Endothelial cell (in vitro differentiated cells): ENCODE measurements at regions not wholly inside any gene's neighbourhood (a gene's known extent, or its start where the extent isn't known, plus 50 kb on each side); places are given as distances from the start of the nearest gene placed in this dataset.

Source experiments
- DNase-seq: peaks from one replicate; pipeline ENCODE4 v3.0.0; 2021; ENCODE audit warnings: low spot score
- H3K27ac Mint-ChIP-seq: one replicate; pipeline ENCODE4 v1.8.0; 2021; ENCODE audit warnings: mixed read lengths, inconsistent platforms; ENCODE audit not compliant: unreplicated experiment
- H3K27me3 Mint-ChIP-seq: one replicate; pipeline ENCODE4 v1.8.0; 2021; ENCODE audit warnings: mild to moderate bottlenecking, moderate library complexity, mixed read lengths, inconsistent platforms; ENCODE audit not compliant: unreplicated experiment
- H3K36me3 Mint-ChIP-seq: one replicate; pipeline ENCODE4 v1.8.0; 2021; ENCODE audit warnings: mild to moderate bottlenecking, low read depth, mixed read lengths, inconsistent platforms; ENCODE audit not compliant: unreplicated experiment
- H3K4me1 Mint-ChIP-seq: one replicate; pipeline ENCODE4 v1.8.0; 2021; ENCODE audit warnings: mild to moderate bottlenecking, mixed read lengths, inconsistent platforms; ENCODE audit not compliant: unreplicated experiment
- H3K4me3 Mint-ChIP-seq: one replicate; pipeline ENCODE4 v1.8.0; 2021; ENCODE audit warnings: mild to moderate bottlenecking, mixed read lengths, inconsistent platforms; ENCODE audit not compliant: unreplicated experiment
- H3K9me3 Mint-ChIP-seq: one replicate; pipeline ENCODE4 v1.8.0; 2021; ENCODE audit warnings: mixed read lengths, inconsistent platforms; ENCODE audit not compliant: unreplicated experiment
- CTCF ChIP-seq: fragments of 200-600 bp; sonication (generic); IDR thresholded peaks from one replicate; pipeline ENCODE4 v1.5.0; 2021; ENCODE audit warnings: antibody characterized with exemption; ENCODE audit not compliant: unreplicated experiment

GRCh38 chr5:36768450-36768849, 108.1 kb upstream of the NIPBL start:
- no peaks in the 10 kb centered on the region for H3K4me1 Mint-ChIP-seq
- no peak for TF ChIP-seq CTCF
- H3K27ac Mint-ChIP-seq: no peak overlapping the region
- no peaks in the 10 kb centered on the region for H3K36me3 Mint-ChIP-seq
- DNase-seq: no peak
- no peak overlapping the region for H3K4me3 Mint-ChIP-seq
- H3K9me3 Mint-ChIP-seq: no peaks in the 10 kb centered on the region
- H3K27me3 Mint-ChIP-seq: no peaks in the 10 kb centered on the region

- no peaks in the 10 kb centered on the region for H3K27me3 Mint-ChIP-seq
- TF ChIP-seq CTCF: no peak
- no peak overlapping the region for H3K27ac Mint-ChIP-seq
- H3K4me1 Mint-ChIP-seq: no peaks in the 10 kb centered on the region
- DNase-seq: no peak
- no peaks in the 10 kb centered on the region for H3K36me3 Mint-ChIP-seq
- H3K9me3 Mint-ChIP-seq: no peaks in the 10 kb centered on the region
- H3K4me3 Mint-ChIP-seq: no peak overlapping the region
Observed at GRCh38 chr5:36769129-36769770, 107.3 kb upstream of the NIPBL start.

GRCh38 chr5:36770125-36770524, 106.4 kb upstream of the NIPBL start:
- no peak for TF ChIP-seq CTCF
- H3K4me3 Mint-ChIP-seq: no peak overlapping the region

GRCh38 chr5:36772276-36773140, 104.1 kb upstream of the NIPBL start:
- no peak overlapping the region for H3K4me3 Mint-ChIP-seq
- no peak for TF ChIP-seq CTCF
- peaks cover 7% of the 10 kb centered on the region for H3K4me1 Mint-ChIP-seq
- H3K9me3 Mint-ChIP-seq: no peaks in the 10 kb centered on the region
- H3K27ac Mint-ChIP-seq: no peak overlapping the region
- no peaks in the 10 kb centered on the region for H3K36me3 Mint-ChIP-seq
- H3K27me3 Mint-ChIP-seq: no peaks in the 10 kb centered on the region
- no peak for DNase-seq

More at GRCh38 chr5:36770125-36770524, 106.4 kb upstream of the NIPBL start:
- no peaks in the 10 kb centered on the region for H3K9me3 Mint-ChIP-seq
- no peaks in the 10 kb centered on the region for H3K36me3 Mint-ChIP-seq
- DNase-seq: no peak
- no peaks in the 10 kb centered on the region for H3K27me3 Mint-ChIP-seq
- H3K27ac Mint-ChIP-seq: no peak overlapping the region
- no peaks in the 10 kb centered on the region for H3K4me1 Mint-ChIP-seq
